DMS 273 (cell line): ENCODE measurements at regions not wholly inside any gene's neighbourhood (a gene's known extent, or its start where the extent isn't known, plus 50 kb on each side); places are given as distances from the start of the nearest gene placed in this dataset.
"Not testable (repeated sequence)": the region's sequence is repeated elsewhere in the genome, so short reads cannot be mapped to it uniquely, and the experiment has no call there.

Source experiments
- DNase-seq: peaks from one replicate; lab custom pipeline; 2025; ENCODE audit not compliant: unreplicated experiment; lab: John Stamatoyannopoulos, UW

DNA sequence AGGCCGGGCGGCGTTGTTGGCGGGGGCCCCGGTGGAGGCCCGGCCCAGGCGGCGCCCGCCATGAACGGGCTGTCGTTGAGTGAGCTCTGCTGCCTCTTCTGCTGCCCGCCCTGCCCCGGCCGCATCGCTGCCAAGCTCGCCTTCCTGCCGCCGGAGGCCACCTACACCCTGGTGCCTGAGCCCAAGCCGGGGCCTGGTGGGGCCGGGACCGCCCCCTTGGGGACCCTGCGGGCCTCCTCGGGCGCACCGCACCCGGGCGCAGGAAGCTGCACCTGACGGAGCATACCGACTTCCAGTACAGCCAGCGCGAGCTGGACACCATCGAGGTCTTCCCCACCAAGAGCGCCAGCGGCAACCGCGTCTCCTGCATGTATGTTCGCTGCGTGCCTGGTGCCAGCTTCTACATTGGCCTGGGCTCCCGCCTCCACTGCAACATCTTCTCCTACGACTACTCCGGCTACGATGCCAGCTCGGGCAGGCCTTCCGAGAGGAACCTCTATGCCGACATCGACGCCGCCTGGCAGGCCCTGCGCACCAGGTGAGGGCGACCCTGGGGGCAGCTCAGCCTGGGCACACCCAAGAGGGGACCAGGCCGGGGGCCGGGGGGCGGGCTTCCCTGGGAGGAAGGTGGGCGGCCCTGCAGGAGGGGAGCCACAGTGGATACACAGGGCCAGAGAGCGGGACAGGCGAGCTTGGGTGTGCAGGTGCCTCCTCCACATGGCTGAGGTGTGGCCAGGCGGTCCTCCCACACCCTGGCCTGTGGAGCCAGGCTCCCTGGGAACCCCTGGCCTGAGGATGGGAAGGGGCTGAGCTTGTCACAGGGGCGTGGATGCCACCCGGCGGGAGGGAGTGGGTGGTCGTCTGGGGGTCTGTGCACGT, 201.6 kb downstream of the USP22 start:
- peak; percentile 11 for DNase-seq

DNA sequence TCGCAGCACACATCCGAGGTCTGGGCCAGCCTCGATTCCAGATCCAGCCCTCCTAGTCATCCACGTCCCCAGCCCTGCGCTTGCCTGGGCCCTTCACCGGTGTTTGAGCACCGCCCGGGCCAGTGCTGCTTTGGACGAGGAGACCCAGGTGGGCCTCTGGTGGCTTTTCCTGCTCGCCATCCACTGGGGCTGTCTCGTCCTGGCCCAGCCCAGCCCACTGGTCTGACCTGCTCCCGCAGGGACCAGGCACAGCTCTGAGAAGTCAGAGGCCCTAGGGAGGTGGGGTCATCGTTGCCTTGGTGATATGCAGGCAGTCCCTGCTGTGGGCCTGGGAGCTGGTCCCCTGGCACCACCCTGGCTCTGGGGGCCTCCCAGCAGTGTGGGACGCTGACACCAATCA, 200.8 kb downstream of the USP22 start:
- DNase-seq, result not testable (repeated sequence)

DNA sequence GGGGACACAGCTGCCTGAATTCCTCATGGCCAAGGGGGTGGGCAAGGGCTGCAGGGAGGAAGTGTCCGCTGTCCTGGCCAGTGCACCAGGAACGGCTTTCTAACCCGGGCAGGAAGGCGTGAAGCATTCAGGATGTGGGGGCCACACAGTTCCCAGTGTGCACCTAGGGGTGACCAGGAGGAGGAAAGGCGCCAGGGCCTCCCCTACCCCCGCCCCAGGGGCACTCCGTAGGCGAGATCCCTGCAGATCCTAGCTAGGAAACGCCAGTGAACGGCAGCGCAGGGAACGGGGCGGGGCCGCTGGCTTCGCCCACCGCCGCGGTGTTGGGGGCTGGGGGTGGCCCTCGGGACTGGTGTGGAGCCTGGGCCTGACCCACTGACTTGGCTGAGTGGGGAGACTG, 199.6 kb downstream of the USP22 start:
- DNase-seq, result not testable (repeated sequence)

DNA sequence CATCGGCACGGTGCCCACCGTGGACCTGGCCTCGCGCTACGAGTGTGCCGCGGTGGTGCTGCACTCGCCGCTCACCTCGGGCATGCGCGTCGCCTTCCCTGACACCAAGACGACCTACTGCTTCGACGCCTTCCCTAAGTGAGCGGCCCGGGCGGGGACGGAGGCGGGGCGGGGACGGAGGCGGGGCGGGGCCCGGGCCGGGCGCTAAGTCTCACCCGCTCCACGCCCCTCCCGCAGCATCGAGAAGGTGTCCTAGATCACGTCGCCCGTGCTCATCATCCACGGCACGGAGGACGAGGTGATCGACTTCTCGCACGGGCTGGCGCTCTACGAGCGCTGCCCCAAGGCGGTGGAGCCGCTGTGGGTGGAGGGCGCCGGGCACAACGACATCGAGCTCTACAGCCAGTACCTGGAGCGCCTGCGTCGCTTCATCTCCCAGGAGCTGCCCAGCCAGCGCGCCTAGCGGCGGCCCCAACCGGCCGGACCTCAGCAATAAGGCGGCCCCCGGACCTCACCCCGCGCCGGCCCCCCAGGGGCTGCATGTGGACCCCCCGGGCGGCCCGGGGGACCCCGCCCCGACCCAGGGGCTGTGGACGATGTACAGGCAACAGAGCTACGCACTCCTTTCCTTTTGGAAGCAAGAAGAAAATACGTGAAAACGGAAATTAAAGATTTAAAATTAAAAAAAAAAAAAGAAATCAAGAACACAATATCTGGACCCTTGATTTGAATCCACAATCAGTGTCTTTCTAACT, 198.8 kb downstream of the USP22 start:
- peak; percentile 48 for DNase-seq

DNA sequence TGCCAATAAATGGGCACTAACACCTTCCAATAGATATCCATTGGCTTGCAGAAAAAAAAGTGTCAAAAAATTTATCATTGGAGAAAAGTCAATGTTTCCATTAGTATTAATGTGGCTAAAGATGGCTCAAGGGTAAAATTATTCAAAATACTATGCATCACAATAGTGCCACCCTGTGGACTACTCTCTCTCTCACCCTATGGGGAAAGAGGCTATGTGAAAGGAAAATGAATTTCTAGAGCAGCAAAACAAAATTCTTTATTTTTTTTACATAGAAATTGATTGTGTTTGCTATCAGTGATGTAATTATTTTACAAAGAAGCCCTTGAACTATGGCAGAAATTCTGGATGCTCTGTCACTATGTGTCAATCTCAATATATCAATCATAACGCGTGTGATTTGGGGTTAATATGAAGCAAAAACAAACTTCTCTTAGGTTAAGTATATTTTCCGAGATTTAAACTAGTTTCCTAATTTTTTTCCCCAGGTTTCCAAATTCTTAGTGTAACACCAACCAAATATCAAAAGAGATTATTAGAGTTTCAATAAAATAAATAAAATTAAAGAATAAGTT, 193.9 kb downstream of the USP22 start:
- peak; percentile 24 for DNase-seq

DNA sequence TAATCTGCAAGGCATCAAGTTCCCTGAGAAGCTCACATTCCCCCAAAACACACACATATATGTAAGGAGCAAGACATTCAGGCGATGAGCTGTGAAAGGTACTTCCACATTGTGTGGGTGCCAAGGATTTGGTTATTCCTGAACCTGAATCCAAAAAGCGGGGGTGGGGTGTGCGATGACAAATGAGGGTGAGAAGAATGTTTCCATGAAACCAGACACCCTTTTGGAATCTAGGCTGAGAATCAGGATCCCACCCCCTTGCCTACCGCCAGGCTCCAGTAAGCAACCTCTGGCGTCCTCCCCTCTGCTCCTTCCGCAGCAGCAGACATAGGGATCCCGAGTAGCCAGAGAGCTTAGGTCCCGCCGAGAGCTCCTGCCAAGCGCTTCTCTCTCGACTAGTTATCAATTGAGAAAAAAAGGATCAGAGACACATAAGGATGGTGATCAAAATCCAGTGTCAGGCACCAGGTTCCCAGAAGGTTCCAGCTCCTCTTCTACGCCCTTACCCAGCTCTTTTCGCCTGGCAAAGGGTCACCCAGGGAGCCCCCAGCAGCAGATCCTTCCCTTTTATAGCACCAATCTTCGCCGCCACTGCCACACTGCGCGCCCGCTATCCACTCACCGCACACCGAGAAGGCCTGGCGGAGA, 191.1 kb downstream of the USP22 start:
- DNase-seq, result peak; percentile 54

DNA sequence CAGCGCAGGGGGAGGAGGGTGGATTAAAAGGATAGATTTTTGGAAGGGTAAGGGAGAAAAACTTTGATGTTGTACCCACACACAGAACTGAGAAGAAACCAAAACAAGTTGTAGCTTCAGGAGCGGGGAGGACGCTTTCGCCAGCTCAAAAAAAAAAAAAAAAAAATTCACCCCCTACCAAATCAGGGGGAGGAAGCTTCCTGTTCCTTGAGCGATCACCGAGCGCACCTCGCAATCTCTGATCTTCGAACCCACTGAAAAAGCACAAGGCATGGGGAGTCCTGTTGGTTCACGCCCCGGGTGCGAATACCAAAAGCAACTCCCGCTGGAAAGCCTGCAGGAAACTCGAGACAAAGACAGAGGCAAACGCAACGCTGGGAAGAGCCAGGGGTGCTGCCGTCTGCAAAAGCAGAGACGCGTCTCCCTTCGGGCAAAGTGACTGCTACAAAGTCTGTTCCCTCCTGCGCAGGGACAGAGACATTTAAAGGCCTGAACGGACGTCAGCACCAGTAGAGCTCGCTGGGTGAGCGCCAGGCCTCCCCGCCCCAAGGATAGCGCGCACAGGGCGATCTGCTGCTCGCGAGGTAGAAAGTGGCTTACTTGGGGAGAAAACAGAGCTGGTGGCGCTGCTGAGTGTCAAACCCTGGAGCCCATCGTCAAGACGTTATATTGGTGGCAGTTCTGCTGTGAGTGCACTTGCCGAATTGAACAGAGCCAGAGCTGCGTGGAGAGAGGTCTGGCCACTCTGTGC, 190.4 kb downstream of the USP22 start:
- peak; percentile 47 for DNase-seq

DNA sequence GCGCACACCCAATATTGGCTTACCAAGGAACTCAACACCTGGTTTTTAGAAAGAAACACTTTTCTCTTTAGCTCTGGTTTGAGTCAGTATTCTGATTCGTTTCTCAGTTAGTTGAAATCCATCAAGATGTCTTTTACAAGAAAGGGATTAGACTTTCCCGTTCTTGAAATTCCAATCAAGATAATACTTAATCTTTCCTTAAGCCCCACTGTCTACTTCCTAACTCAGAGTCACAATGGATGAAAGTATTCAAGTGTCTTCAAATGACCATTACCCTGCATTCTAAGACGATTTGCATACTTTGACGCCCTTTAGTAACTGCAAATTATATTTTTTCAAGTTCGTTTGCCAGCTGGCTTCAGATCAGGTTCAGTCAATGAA, 189.8 kb downstream of the USP22 start:
- no peak for DNase-seq

DNA sequence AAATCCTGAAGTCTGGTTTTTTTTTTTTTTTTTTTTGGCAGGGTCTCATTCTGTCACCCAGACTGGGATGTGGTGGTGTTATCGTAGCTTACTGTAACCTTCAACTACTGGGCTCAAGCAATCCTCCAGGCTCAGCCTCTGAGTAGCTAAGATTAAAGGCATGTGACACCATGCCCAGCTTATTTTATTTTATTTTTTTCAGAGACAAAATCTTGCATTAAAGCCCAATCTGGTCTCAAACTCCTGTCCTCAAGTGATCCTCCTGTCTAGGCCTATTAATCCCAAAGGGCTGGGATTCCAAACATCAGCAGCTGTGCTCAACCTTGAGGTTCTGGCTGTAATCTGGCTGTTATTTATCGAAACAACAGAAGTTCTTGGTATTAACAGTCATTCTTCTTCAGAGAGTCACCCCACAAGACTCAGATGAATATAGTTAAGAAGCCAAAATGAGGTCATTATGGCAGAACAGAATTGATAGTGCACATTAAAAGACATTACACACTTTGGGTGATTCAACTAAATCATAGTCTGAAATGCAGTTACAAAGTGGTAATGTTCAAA, 186.8 kb downstream of the USP22 start:
- DNase-seq, result not testable (repeated sequence)

DNA sequence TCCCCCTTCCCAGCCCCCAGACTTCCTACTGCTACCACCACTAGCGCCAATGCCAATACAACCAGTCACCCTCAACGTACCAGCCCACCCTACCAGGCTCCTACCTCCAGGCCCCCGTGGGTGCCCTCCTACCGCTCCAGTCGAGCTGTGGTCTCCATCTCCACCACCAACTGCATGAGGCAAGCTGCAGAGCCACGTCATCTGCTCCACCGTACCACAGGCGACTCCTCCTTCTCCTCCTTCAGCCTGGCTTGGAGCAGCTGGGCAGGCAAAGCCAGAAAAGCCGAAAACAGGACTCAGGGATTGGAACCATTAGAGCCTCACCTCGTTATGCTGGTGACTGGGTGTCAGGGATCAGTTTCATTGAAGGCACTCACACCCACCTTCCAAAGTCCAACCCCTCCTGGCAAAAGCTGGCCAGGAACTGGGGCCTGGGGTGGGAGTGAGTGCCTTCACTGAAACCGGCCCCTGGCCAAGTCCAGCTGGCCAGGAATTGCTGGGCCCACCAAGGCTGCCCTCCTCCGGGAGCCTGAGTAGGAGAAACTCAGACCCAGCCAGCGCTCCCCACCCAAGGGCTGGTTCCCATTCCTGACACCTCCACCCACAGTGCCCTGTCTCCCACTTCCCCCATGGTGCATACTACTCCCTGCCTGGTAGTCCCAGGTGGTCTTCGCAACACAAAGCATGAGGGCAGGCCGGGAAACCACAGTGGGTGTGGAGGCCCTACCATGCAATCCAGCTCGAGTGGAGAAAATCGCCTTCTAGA, 176.2 kb downstream of the USP22 start:
- DNase-seq, result not testable (repeated sequence)

DNA sequence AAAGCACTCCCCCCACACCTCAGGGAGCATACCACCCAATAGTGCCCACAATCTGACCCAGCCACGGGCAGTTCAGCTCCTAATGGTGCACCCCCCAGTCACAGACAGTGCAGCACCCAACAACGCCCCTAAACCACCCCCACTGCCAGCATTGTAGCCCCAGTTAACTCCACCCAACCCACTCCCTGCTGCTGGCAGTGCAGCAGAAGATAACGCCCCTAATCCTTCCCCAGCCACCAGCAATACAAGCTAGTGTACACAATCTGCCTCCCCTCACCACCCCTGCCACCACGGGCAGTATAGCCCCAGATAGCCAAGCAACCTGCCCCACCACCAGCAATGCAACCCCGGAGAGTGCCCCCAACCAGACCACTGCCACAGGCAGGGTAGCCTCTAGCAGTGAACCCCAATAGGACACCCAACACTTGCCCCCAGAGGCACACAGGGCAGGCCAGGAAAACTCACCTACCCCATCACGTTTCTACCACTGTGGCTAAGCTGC, 175.3 kb downstream of the USP22 start:
- not testable (repeated sequence) for DNase-seq

DNA sequence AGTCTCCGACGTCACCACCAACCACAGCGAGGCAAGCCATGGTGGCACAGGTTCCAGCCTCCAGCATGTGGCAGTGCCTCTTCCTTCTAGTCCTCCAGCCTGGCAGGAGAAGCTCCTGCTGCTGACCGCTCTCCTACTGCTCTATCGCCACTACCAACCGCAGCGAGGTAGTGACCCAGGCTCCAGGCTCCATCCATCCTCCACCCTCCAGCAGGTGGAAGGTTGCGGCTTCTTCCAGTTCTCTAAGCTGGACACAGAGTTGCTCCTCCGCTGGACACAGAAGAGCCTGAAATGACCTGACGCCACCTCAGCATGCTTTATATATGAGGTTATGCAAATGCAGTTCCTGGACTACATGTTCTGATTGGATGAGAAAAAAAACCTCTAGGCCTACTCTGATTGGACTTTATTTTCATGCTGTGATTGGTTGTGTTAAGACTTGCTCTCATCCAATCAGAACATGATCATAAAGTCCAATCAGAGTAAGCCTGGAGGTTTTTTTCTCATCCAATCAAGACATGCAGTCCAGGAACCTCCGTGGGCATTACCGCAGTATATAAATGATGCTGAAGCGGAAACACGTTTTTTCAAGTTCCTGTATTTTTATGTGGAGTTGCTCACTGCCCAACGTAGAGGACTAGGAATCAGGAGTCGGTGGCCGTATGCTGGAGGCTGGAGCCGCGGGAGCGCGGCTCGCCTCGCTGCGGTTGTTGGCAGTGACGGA, 174.7 kb downstream of the USP22 start:
- not testable (repeated sequence) for DNase-seq

DNA sequence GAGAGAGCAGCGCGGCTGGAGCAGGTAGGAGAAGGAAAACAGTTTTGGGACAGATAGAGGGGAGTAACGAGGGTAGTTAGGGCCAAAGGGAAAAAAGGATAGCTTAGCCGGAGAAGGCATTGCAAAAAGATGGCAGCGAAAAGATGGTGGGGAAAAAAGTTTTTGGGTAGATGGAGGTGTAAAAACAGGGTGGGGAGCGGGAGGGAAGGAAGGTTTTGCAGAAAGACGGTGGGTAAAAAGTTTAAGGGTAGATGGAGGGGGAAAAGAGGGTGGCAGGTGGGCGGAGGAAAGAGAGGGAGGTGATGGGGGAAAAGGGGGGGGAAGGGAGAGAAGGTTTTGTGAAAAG, 174.2 kb downstream of the USP22 start:
- DNase-seq, result not testable (repeated sequence)

DNA sequence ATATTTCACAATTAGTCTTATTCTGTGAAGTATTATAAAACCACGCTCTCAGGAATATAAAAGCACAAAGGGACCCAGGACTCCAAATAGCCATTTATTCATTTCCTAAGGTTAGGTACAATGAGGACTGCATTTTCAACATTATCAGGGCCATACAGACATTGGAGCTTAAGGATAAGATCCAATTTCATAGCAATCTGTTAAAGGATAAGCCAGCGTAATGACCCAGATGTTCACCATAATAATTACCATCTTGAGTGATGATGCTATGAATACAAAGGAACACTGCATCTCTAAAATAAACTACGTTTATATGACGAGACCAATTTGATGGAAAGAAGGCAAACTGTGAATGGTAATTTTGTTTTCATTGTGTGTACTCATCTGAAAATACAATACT, 169.6 kb downstream of the USP22 start:
- DNase-seq, result peak; percentile 60

DNA sequence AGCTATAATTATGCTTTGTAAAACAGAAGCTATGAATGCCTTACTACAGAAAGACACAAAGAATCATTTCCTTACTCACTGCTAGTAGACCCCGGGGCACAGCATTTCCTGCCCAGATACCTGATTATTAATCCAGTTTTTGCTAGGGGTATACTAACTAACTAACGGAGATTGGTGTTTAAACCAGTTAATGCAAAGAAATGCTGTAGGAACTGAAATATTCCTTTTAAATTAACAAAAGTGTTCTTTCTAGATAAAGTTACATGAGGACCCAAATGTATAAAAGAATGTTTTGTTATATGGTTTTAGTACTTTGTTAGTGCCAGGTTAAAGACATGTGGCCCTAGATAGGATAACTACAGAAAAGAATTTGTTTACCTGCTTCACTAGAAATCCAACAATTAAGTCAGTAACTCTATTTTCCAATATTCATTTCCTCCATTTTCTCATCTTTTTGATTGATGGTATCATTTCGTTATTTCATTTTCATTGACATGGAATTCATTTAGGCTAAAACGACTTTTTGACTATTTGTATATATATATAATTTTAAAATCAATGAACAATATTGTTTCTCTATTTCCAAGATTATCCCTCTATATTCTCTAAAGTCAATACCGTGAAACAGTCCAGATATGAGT, 169.0 kb downstream of the USP22 start:
- not testable (repeated sequence) for DNase-seq

DNA sequence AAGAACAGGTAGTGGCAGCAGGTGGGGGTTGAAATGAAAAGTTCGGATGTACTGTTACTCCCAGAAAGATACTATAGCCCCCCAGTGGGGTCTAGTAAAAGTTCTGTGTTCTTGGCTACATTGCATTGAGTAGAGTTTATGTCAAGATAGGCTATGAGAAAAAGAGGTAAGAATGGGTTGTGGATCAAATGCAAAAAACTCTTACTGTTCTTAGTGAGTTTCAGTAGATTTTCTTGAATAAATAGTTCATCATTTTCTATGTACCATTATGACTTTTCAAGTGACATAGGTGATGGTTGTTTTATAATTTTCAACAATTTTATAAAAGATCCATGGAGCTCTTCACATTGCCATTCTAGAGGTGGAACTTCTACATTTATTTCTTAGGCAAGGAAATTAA, 165.4 kb downstream of the USP22 start:
- DNase-seq, result not testable (repeated sequence)

DNA sequence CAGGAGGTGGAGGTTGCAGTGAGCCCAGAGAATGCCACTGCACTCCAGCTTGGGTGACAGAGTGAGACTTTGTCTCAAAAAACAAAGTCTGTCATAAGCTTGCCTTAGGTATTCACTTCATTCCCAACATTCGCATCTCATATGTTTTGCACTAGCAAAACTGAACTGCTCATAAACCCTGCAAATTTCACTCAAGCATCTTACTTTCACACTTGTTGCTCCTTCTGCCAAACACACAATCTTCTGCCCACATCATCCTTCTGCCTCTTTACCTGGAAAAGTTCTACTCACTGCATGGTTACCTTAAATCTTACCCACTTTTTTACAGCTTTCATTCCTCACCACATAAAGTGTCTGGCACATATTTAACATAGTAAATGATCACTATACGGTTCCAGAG, 152.5 kb downstream of the USP22 start:
- DNase-seq, result no peak

DNA sequence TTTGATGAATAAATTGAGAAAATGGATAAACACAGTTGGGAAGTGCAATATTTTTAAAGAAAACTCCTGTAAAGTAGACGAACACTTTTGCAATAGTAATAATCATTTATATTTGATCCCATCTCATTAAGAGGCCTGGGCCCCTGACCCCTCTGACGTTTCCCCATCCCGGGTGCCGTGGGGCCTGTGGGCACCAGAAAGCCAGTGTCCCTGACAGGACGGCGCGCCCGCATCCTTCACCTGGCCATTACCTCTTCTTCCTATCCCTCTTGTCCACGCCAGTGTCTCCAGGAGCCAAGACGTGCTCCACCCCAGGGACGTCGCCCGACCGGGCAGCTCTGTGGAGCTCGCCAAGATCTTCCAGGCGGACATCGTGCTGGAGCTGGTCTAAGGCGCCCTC, 147.4 kb downstream of the USP22 start:
- not testable (repeated sequence) for DNase-seq
